A549 (cell line): ENCODE measurements at regions not wholly inside any gene's neighbourhood (a gene's known extent, or its start where the extent isn't known, plus 50 kb on each side); places are given as distances from the start of the nearest gene placed in this dataset.
"Not testable (repeated sequence)": the region's sequence is repeated elsewhere in the genome, so short reads cannot be mapped to it uniquely, and the experiment has no call there.

Experiments used
- ATAC-seq, 2 experiments: fragments of 200-7000 bp in 1 of 2; fragments of >200 bp in 1 of 2; cut with Nextera tagmentation in 1 of 2; cut with Tn5 transposase in 1 of 2; 3 replicates each; pipeline versions ENCODE4 v1.8.0 to v1.9.1; 2018 to 2020; ENCODE audit warnings: mild to moderate bottlenecking in 1 of 2, moderate library complexity in 1 of 2
- CTCF ChIA-PET: fragments of 300-600 bp; sonication (Branson Sonifier 250); formaldehyde crosslinking; extraction: SDS; loops from one replicate; lab custom pipeline; 2021; ENCODE audit warnings: antibody characterized with exemption, inconsistent platforms; lab: Yijun Ruan, JAX
- POLR2A ChIA-PET: fragments of 350-600 bp; formaldehyde crosslinking; extraction: SDS; loops from one replicate; lab custom pipeline; 2021; ENCODE audit warnings: antibody characterized with exemption, inconsistent platforms; lab: Yijun Ruan, JAX
- DNase-seq, 2 experiments: peaks; one replicate each; pipeline versions ENCODE4 v3.0.0 to v3.0.0-alpha.2; 2011 to 2016; ENCODE audit warnings: low read depth in 1 of 2, low spot score in 1 of 2
- FAIRE-seq: peaks from 2 replicates; lab custom pipeline; 2011; peaks lifted over from hg19 to GRCh38; lab: Jason Lieb, UNC
- H3K27ac ChIP-seq, 2 experiments: fragments of >200 bp; sonication (Bioruptor Twin); formaldehyde crosslinking; 3 replicates each; pipeline ENCODE4 v1.5.1; 2016 to 2017
- H3K4me1 ChIP-seq: fragments of >200 bp; sonication (Bioruptor Twin); formaldehyde crosslinking; 3 replicates; pipeline ENCODE4 v1.6.1; 2016
- H3K4me2 ChIP-seq: fragments of >200 bp; sonication (Bioruptor Twin); formaldehyde crosslinking; 3 replicates; pipeline ENCODE4 v1.6.1; 2016
- H3K4me3 ChIP-seq: fragments of >200 bp; sonication (Bioruptor Twin); formaldehyde crosslinking; 3 replicates; pipeline ENCODE4 v1.5.1; 2016
- H3K9me3 ChIP-seq: fragments of >200 bp; sonication (Bioruptor Twin); formaldehyde crosslinking; 3 replicates; pipeline ENCODE4 v1.6.1; 2016
- CEBPB ChIP-seq, 2 experiments: fragments of >200 bp in 1 of 2; sonication (Bioruptor Twin) in 1 of 2; formaldehyde crosslinking in 1 of 2; IDR thresholded peaks; 2 replicates each; pipeline ENCODE4 v1.6.1; 2012 to 2016
- E2F6 ChIP-seq: IDR thresholded peaks from 2 replicates; pipeline ENCODE4 v1.6.1; 2012; ENCODE audit warnings: low read depth, borderline replicate concordance
- EHF ChIP-seq: fragments of 250-450 bp; sonication (Bioruptor Pico); IDR thresholded peaks from 2 replicates; pipeline ENCODE4 v1.5.0; 2020; ENCODE audit warnings: mild to moderate bottlenecking
- JUNB ChIP-seq: fragments of >200 bp; sonication (Bioruptor Twin); formaldehyde crosslinking; IDR thresholded peaks from 2 replicates; pipeline ENCODE4 v1.6.1; 2016
- KDM5A ChIP-seq: fragments of 200-600 bp; sonication (generic); IDR thresholded peaks from 2 replicates; pipeline ENCODE4 v1.6.1; 2016; ENCODE audit warnings: antibody characterized with exemption, mild to moderate bottlenecking
- MAFK ChIP-seq: fragments of 450-650 bp; IDR thresholded peaks from 2 replicates; pipeline ENCODE4 v1.6.1; 2014; ENCODE audit not compliant: partially characterized antibody
- NFE2L2 ChIP-seq: fragments of 150-350 bp; conservative IDR thresholded peaks from 2 replicates; pipeline ENCODE4 v1.6.1; 2014; ENCODE audit warnings: low read length
- RCOR1 ChIP-seq: fragments of 150-350 bp; IDR thresholded peaks from 2 replicates; pipeline ENCODE4 v1.6.1; 2014; ENCODE audit warnings: antibody characterized with exemption, low read length, low read depth
- TP53 ChIP-seq: fragments of 250-450 bp; sonication (Bioruptor Pico); IDR thresholded peaks from 2 replicates; pipeline ENCODE4 v1.5.0; 2021; ENCODE audit warnings: mild to moderate bottlenecking, moderate library complexity
- whole genome bisulfite sequencing: methylation state at CpG from one replicate; pipeline ENCODE4 v1.1.6; 2017; ENCODE audit errors: missing lambda C conversion rate; 5-methylcytosine and 5-hydroxymethylcytosine counted together

GRCh38 chr11:67759321-67759720, 84.9 kb upstream of the ALDH3B2 start:
- ATAC-seq, POLR2A ChIA-PET, FAIRE-seq, H3K27ac ChIP-seq, CTCF ChIA-PET, H3K4me1 ChIP-seq, H3K4me2 ChIP-seq, DNase-seq, H3K4me3 ChIP-seq, H3K9me3 ChIP-seq: not testable (repeated sequence)
- WGBS, result 53% methylated on average over 3 of the region's 3 CpGs

- CTCF ChIA-PET, POLR2A ChIA-PET, ATAC-seq, H3K4me3 ChIP-seq, DNase-seq, H3K4me1 ChIP-seq, H3K9me3 ChIP-seq, FAIRE-seq, H3K27ac ChIP-seq, H3K4me2 ChIP-seq: not testable (repeated sequence)
- 69% methylated on average over 6 of the region's 6 CpGs for WGBS
Measured at GRCh38 chr11:67758467-67758866, 84.0 kb upstream of the ALDH3B2 start.

GRCh38 chr11:67758009-67758408, 83.6 kb upstream of the ALDH3B2 start:
- FAIRE-seq, H3K9me3 ChIP-seq, H3K4me1 ChIP-seq, H3K4me3 ChIP-seq, POLR2A ChIA-PET, H3K27ac ChIP-seq, CTCF ChIA-PET, ATAC-seq: not testable (repeated sequence)
- peak overlapping the region; percentile 30; the same call in 1 of the 3 replicates for H3K4me2 ChIP-seq
- DNase-seq, result peak in 1 of 2 experiments; percentile 10
- WGBS, result 39% methylated on average over 5 of the region's 5 CpGs

- H3K27ac ChIP-seq, CTCF ChIA-PET, FAIRE-seq, H3K9me3 ChIP-seq, POLR2A ChIA-PET, H3K4me2 ChIP-seq, ATAC-seq, DNase-seq, H3K4me3 ChIP-seq, H3K4me1 ChIP-seq: not testable (repeated sequence)
- WGBS, result 35% methylated on average over 4 of the region's 4 CpGs
Measured at GRCh38 chr11:67753820-67754219, 79.4 kb upstream of the ALDH3B2 start.

- H3K4me2 ChIP-seq, result no peak overlapping the region
- FAIRE-seq (no peak), ATAC-seq (no peak), DNase-seq (no peak)
- H3K4me3 ChIP-seq, result no peak overlapping the region
- no peak overlapping the region for H3K27ac ChIP-seq
- 53% methylated on average over 11 of the region's 11 CpGs for WGBS
- no peaks in the 10 kb centered on the region for H3K9me3 ChIP-seq
- CTCF ChIA-PET, result no interaction called here
- H3K4me1 ChIP-seq, result no peaks in the 10 kb centered on the region
- TF ChIP-seq KDM5A (no peak), TP53 (CRISPR knock-in tag) (no peak), NFE2L2 (no peak), JUNB (no peak), CEBPB (IDR thresholded peaks at IDR 0.05) (no peak), MAFK (no peak), RCOR1 (no peak), EHF (no peak), E2F6 (no peak)
- POLR2A ChIA-PET, result no interaction called here
Measured at GRCh38 chr11:67745181-67745726, 70.8 kb upstream of the ALDH3B2 start.

- POLR2A ChIA-PET, H3K4me3 ChIP-seq, ATAC-seq, H3K9me3 ChIP-seq, H3K4me1 ChIP-seq, DNase-seq, H3K4me2 ChIP-seq, FAIRE-seq, H3K27ac ChIP-seq: not testable (repeated sequence)
- WGBS, result 72% methylated on average over 5 of the region's 9 CpGs
- CTCF ChIA-PET, result interaction anchor here (1.3 kb wide), 1 partner anchor 105 kb away, joined by 3 read pairs; the partner anchor contains the start of gene TBX10
Measured at GRCh38 chr11:67744231-67744630, 69.8 kb upstream of the ALDH3B2 start.

GRCh38 chr11:67738231-67738630, 63.8 kb upstream of the ALDH3B2 start:
- H3K27ac ChIP-seq, POLR2A ChIA-PET, DNase-seq, ATAC-seq, H3K4me3 ChIP-seq, H3K9me3 ChIP-seq, H3K4me2 ChIP-seq, FAIRE-seq, CTCF ChIA-PET, H3K4me1 ChIP-seq: not testable (repeated sequence)
- WGBS, result 50% methylated on average over 9 of the region's 14 CpGs

- H3K4me2 ChIP-seq, POLR2A ChIA-PET, H3K4me3 ChIP-seq, CTCF ChIA-PET, H3K9me3 ChIP-seq, DNase-seq, FAIRE-seq, H3K27ac ChIP-seq, ATAC-seq, H3K4me1 ChIP-seq: not testable (repeated sequence)
- 71% methylated on average over 9 of the region's 9 CpGs for WGBS
Measured at GRCh38 chr11:67737562-67738080, 63.2 kb upstream of the ALDH3B2 start.
